Neuronal stem cell (in vitro differentiated cells): ENCODE measurements at regions not wholly inside any gene's neighbourhood (a gene's known extent, or its start where the extent isn't known, plus 50 kb on each side); places are given as distances from the start of the nearest gene placed in this dataset.

Experiments used
- DNase-seq: peaks from one replicate; pipeline ENCODE4 v3.0.0-alpha.2; 2013; ENCODE audit warnings: low spot score
- H2AFZ ChIP-seq: one replicate; pipeline ENCODE4 v1.6.1; 2013; ENCODE audit warnings: mild to moderate bottlenecking, low read length, inconsistent platforms
- H2AK5ac ChIP-seq: 2 replicates; pipeline ENCODE4 v1.6.1; 2013; ENCODE audit warnings: low read depth, mild to moderate bottlenecking, inconsistent platforms, low read length, moderate library complexity, mixed read lengths
- H2BK120ac ChIP-seq: 2 replicates; pipeline ENCODE4 v1.6.1; 2013; ENCODE audit warnings: low read depth, mild to moderate bottlenecking, inconsistent platforms, low read length, moderate library complexity, mixed read lengths
- H2BK12ac ChIP-seq: one replicate; pipeline ENCODE4 v1.6.1; 2013; ENCODE audit warnings: low read length, inconsistent platforms
- H2BK15ac ChIP-seq: 2 replicates; pipeline ENCODE4 v1.6.1; 2013; ENCODE audit warnings: mild to moderate bottlenecking, low read length, inconsistent platforms, mixed read lengths
- H2BK5ac ChIP-seq: one replicate; pipeline ENCODE4 v1.6.1; 2013; ENCODE audit warnings: inconsistent platforms, mild to moderate bottlenecking, low read length, moderate library complexity
- H3K14ac ChIP-seq: one replicate; pipeline ENCODE4 v1.6.1; 2013; ENCODE audit warnings: low read length, inconsistent platforms
- H3K18ac ChIP-seq: 2 replicates; pipeline ENCODE4 v1.6.1; 2013; ENCODE audit warnings: low read length, inconsistent platforms
- H3K23ac ChIP-seq: 2 replicates; pipeline ENCODE4 v1.6.1; 2013; ENCODE audit warnings: low read depth, mild to moderate bottlenecking, mixed read lengths, low read length, inconsistent platforms; ENCODE audit not compliant: poor library complexity
- H3K27ac ChIP-seq: replicated peaks from 3 replicates; pipeline ENCODE4 v1.5.1; 2013; ENCODE audit warnings: low read length, inconsistent platforms
- H3K27me3 ChIP-seq, 3 experiments: 2 replicates each; pipeline ENCODE4 v1.6.1; 2013; ENCODE audit warnings: low read length in 3 of 3, mild to moderate bottlenecking in 2 of 3, inconsistent platforms in 1 of 3, low read depth in 1 of 3, mixed read lengths in 1 of 3, moderate library complexity in 1 of 3; ENCODE audit not compliant: control insufficient read depth in 3 of 3, insufficient read depth in 3 of 3
- H3K36me3 ChIP-seq, 2 donors: replicated peaks in 1 of 2; 2 replicates each; pipeline ENCODE4 v1.6.1; 2013; ENCODE audit warnings: low read length in 2 of 2; ENCODE audit not compliant: control insufficient read depth in 2 of 2, insufficient read depth in 2 of 2
- H3K4ac ChIP-seq: 2 replicates; pipeline ENCODE4 v1.6.1; 2013; ENCODE audit warnings: inconsistent platforms, mild to moderate bottlenecking, low read length, moderate library complexity
- H3K4me1 ChIP-seq, 2 donors: 1 replicate in 1 of 2; 2 replicates in 1 of 2; pipeline ENCODE4 v1.6.1; 2013; ENCODE audit warnings: low read length in 2 of 2, low read depth in 1 of 2; ENCODE audit not compliant: control insufficient read depth in 2 of 2, insufficient read depth in 1 of 2
- H3K4me2 ChIP-seq: one replicate; pipeline ENCODE4 v1.6.1; 2013; ENCODE audit warnings: mild to moderate bottlenecking, low read length, inconsistent platforms; ENCODE audit not compliant: insufficient read depth, poor library complexity, severe bottlenecking
- H3K4me3 ChIP-seq, 2 donors: 2 replicates each; pipeline ENCODE4 v1.5.1; 2013; ENCODE audit warnings: low read length in 2 of 2, mild to moderate bottlenecking in 2 of 2, inconsistent platforms in 1 of 2, moderate library complexity in 1 of 2
- H3K79me1 ChIP-seq: one replicate; pipeline ENCODE4 v1.6.1; 2013; ENCODE audit warnings: low read depth, mild to moderate bottlenecking, inconsistent platforms, low read length, moderate library complexity
- H3K9ac ChIP-seq: one replicate; pipeline ENCODE4 v1.6.1; 2013; ENCODE audit warnings: mild to moderate bottlenecking, low read depth, low read length, inconsistent platforms; ENCODE audit not compliant: poor library complexity
- H3K9me3 ChIP-seq, 2 donors: replicated peaks in 1 of 2; 2 replicates each; pipeline versions ENCODE3 to v1.6.1; 2013; ENCODE audit warnings: low read length in 2 of 2, mild to moderate bottlenecking in 2 of 2, inconsistent platforms in 1 of 2, low read depth in 1 of 2, mixed read lengths in 1 of 2, moderate library complexity in 1 of 2; ENCODE audit not compliant: control insufficient read depth in 2 of 2, insufficient read depth in 1 of 2
- H4K8ac ChIP-seq: one replicate; pipeline ENCODE4 v1.6.1; 2013; ENCODE audit warnings: low read depth, mild to moderate bottlenecking, inconsistent platforms, low read length, moderate library complexity
- H4K91ac ChIP-seq: one replicate; pipeline ENCODE4 v1.6.1; 2013; ENCODE audit warnings: low read length, low read depth, mild to moderate bottlenecking, inconsistent platforms; ENCODE audit not compliant: poor library complexity
- WGBS, 2 donors: extraction: QIAGEN DNeasy Blood & Tissue Kit; methylation state at CpG; one replicate each; pipeline ENCODE4 v1.1.7; 2013; ENCODE audit warnings: missing lambda C conversion rate in 2 of 2, mixed read lengths in 1 of 2; ENCODE audit not compliant: insufficient read length in 2 of 2, insufficient replicate concordance in 1 of 2; ENCODE audit errors: extremely low coverage in 2 of 2; 5-methylcytosine and 5-hydroxymethylcytosine counted together

GRCh38 chr13:31444266-31444856 is 244.6 kb downstream of the B3GLCT start:
- H3K4me2 ChIP-seq = no peak overlapping the region
- H4K91ac ChIP-seq = no peak overlapping the region
- no peak overlapping the region for H2AK5ac ChIP-seq
- peaks cover 0 to 4% of the 10 kb centered on the region in 2 donors for H3K4me1 ChIP-seq
- no peak overlapping the region for H3K18ac ChIP-seq
- H2BK5ac ChIP-seq = no peak overlapping the region
- H2BK12ac ChIP-seq = no peak overlapping the region
- peaks cover 0 to 51% (median 0%) of the 10 kb centered on the region in 3 experiments for H3K27me3 ChIP-seq
- H3K14ac ChIP-seq = no peak overlapping the region
- H3K4me3 ChIP-seq = no peak overlapping the region
- H4K8ac ChIP-seq = no peak overlapping the region
- no peak overlapping the region for H2BK15ac ChIP-seq
- H3K79me1 ChIP-seq = no peaks in the 10 kb centered on the region
- H3K9me3 ChIP-seq = no peaks in the 10 kb centered on the region
- H2BK120ac ChIP-seq = no peak overlapping the region
- WGBS, 2 donors = no CpG with 5 or more reads among the region's 3 CpGs
- no peak overlapping the region for H3K27ac ChIP-seq
- no peak overlapping the region for H3K4ac ChIP-seq
- no peaks in the 10 kb centered on the region for H3K36me3 ChIP-seq
- DNase-seq = no peak
- H2AFZ ChIP-seq = no peak overlapping the region
- no peak overlapping the region for H3K23ac ChIP-seq
- no peak overlapping the region for H3K9ac ChIP-seq

- Histone ChIP-seq H2BK15ac (no peak overlapping the region), H2AFZ (no peak overlapping the region), H2BK12ac (no peak overlapping the region), H4K8ac (no peak overlapping the region), H3K23ac (no peak overlapping the region), H3K4ac (no peak overlapping the region), H3K4me1 (no peaks in the 10 kb centered on the region), H2BK120ac (no peak overlapping the region), H3K18ac (no peak overlapping the region), H3K27ac (no peak overlapping the region), H3K14ac (no peak overlapping the region), H3K4me2 (no peak overlapping the region), H3K36me3 (no peaks in the 10 kb centered on the region), H2BK5ac (no peak overlapping the region), H3K9ac (no peak overlapping the region), H3K9me3 (no peaks in the 10 kb centered on the region), H3K27me3 (peaks cover 0 to 12% (median 0%) of the 10 kb centered on the region in 3 experiments), H3K4me3 (no peak overlapping the region), H2AK5ac (no peak overlapping the region), H3K79me1 (no peaks in the 10 kb centered on the region), H4K91ac (no peak overlapping the region)
- 100% methylated on average over 1 of the region's 2 CpGs; no CpG with 5 or more reads in 1 of the 2 donors for WGBS, 2 donors
- DNase-seq = no peak
Observed at GRCh38 chr13:31452525-31452924, 252.8 kb downstream of the B3GLCT start.

GRCh38 chr13:31455581-31455980 is 255.8 kb downstream of the B3GLCT start:
- Histone ChIP-seq H2BK5ac (no peak overlapping the region), H3K23ac (no peak overlapping the region), H3K4me3 (no peak overlapping the region), H2AFZ (no peak overlapping the region), H3K18ac (no peak overlapping the region), H2AK5ac (no peak overlapping the region), H3K4me1 (no peaks in the 10 kb centered on the region), H3K4ac (no peak overlapping the region), H3K4me2 (no peak overlapping the region), H3K14ac (no peak overlapping the region), H4K8ac (no peak overlapping the region), H2BK15ac (no peak overlapping the region), H2BK12ac (no peak overlapping the region), H3K9ac (no peak overlapping the region), H3K27me3 (peaks cover 0 to 12% (median 0%) of the 10 kb centered on the region in 3 experiments), H3K36me3 (no peaks in the 10 kb centered on the region), H3K27ac (no peak overlapping the region), H2BK120ac (no peak overlapping the region), H4K91ac (no peak overlapping the region), H3K9me3 (peaks cover 0 to 2% of the 10 kb centered on the region in 2 donors), H3K79me1 (no peaks in the 10 kb centered on the region)
- no peak for DNase-seq

GRCh38 chr13:31456056-31456455 is 256.3 kb downstream of the B3GLCT start:
- Histone ChIP-seq H2BK120ac (no peak overlapping the region), H2AFZ (no peak overlapping the region), H2AK5ac (no peak overlapping the region), H2BK5ac (no peak overlapping the region), H4K8ac (no peak overlapping the region), H2BK12ac (no peak overlapping the region), H3K36me3 (no peaks in the 10 kb centered on the region), H2BK15ac (no peak overlapping the region), H3K79me1 (no peaks in the 10 kb centered on the region), H3K4me1 (no peaks in the 10 kb centered on the region), H4K91ac (no peak overlapping the region), H3K4me2 (no peak overlapping the region), H3K27me3 (peaks cover 0 to 7% (median 0%) of the 10 kb centered on the region in 3 experiments), H3K23ac (no peak overlapping the region), H3K18ac (no peak overlapping the region), H3K27ac (no peak overlapping the region), H3K9me3 (peaks cover 0 to 2% of the 10 kb centered on the region in 2 donors), H3K4me3 (no peak overlapping the region), H3K14ac (no peak overlapping the region), H3K4ac (no peak overlapping the region), H3K9ac (no peak overlapping the region)
- DNase-seq = no peak
